ENCODE measurements at regions not wholly inside any gene's neighbourhood (a gene's known extent, or its start where the extent isn't known, plus 50 kb on each side); places are given as distances from the start of the nearest gene placed in this dataset.
A peak's percentile ranks its signal among the peaks of the same experiment; 100 is the strongest.

DNA sequence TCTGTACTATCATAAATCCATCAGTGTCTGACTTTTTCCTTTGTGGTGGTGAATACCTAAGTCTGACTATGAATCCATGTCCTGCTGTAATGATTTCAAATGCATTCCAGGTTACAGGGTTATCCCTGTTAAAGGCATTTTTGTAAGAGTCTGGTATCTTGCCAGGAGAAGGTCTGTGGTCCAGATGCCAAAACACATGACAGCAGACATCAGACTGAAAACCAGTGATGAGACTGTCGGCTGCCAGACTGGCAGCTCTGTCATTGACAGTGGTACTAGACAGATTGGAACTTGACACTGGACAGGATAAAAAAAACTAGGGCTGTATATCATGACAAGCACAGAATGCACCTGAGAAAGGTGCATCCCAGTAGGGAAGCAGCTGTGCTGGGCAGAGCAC lies 301.8 kb upstream of the FAT3 start:
- Histone ChIP-seq H3K4me1 (ENCODE audit: control insufficient read depth, extremely low read depth, insufficient read depth, low read length) (no peaks in the 10 kb centered on the region), H3K4me2 (ENCODE audit: insufficient read depth, low read length) (no peak overlapping the region), H3K4me3 (replicated peaks in 1 of 3; ENCODE audit: insufficient read depth in 1 of 3, low read depth in 1 of 3, low read length in 3 of 3) (no peak overlapping the region), H3K9me1 (replicated peaks; ENCODE audit: control insufficient read depth, extremely low read depth, insufficient read depth, low read length) (no peaks in the 10 kb centered on the region), H3K79me2 (ENCODE audit: control insufficient read depth, insufficient read depth, low read length) (no peaks in the 10 kb centered on the region), H3K9me3 (replicated peaks; ENCODE audit: control insufficient read depth, insufficient read depth, low read length) (no peaks in the 10 kb centered on the region), H4K20me1 (replicated peaks; ENCODE audit: control insufficient read depth, extremely low read depth, insufficient read depth, low read length) (no peaks in the 10 kb centered on the region), H3K27ac (ENCODE audit: insufficient read depth, low read depth, low read length) (no peak overlapping the region), H3K9ac (replicated peaks; ENCODE audit: extremely low read depth, insufficient read depth, low read length) (no peak overlapping the region), H3K36me3 (ENCODE audit: control insufficient read depth in 2 of 2, extremely low read depth in 1 of 2, insufficient read depth in 2 of 2, low read length in 2 of 2) (no peaks in the 10 kb centered on the region), H2AFZ (ENCODE audit: low read depth, low read length) (no peak overlapping the region), H3K27me3 (ENCODE audit: control insufficient read depth in 2 of 2, insufficient read depth in 2 of 2, low read length in 2 of 2) (no peaks in the 10 kb centered on the region)
- DNase-seq (ENCODE audit: low read depth, low spot score) (no peak), FAIRE-seq (no peak)
- TF ChIP-seq POLR2AphosphoS5 (IDR thresholded peaks at IDR 0.05; ENCODE audit: insufficient read depth, low read depth, low read length) = no peak
- ChIA-PET POLR2A (no interaction called here), CTCF (no interaction called here)
- dilution Hi-C loops (cut with MboI; ENCODE audit: extremely low pct_ligation_motif_present, low sequenced_read_pairs) (no loop called here), intact Hi-C loops (cut with micrococcal nuclease) (no loop called here)
- BruUV-seq (replicated peaks) = no TSS peak

DNA sequence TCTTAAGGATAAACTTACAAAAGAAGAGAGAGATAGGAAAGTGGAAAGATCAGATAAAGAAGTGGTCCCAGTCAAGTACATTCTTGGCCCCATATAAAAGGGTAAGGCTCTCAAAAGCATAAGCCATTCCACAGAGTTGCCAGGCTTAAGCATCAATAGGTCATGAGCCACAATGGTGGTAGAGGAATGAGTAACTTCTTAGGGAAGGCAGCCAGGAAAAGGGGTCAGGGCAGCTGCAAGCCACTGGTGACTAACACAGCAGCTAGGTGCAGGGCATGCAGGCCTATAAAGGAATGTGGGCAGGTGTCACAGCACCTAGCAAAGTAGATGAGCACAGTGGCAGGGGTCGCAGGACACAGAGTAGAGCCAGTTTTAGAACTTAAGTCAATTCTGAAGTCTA lies 302.6 kb upstream of the FAT3 start:
- FAIRE-seq (no peak), DNase-seq (ENCODE audit: low read depth, low spot score) (peak; percentile 9)
- CTCF ChIA-PET = no interaction called here
- BruUV-seq (replicated peaks) = no TSS peak
- dilution Hi-C loops (cut with MboI; ENCODE audit: extremely low pct_ligation_motif_present, low sequenced_read_pairs) (no loop called here), intact Hi-C loops (cut with micrococcal nuclease) (no loop called here)
- Histone ChIP-seq H3K27ac (ENCODE audit: insufficient read depth, low read depth, low read length) (no peak overlapping the region), H3K4me2 (ENCODE audit: insufficient read depth, low read length) (no peak overlapping the region), H3K36me3 (ENCODE audit: control insufficient read depth in 2 of 2, extremely low read depth in 1 of 2, insufficient read depth in 2 of 2, low read length in 2 of 2) (no peaks in the 10 kb centered on the region), H3K9me1 (replicated peaks; ENCODE audit: control insufficient read depth, extremely low read depth, insufficient read depth, low read length) (no peaks in the 10 kb centered on the region), H2AFZ (ENCODE audit: low read depth, low read length) (no peak overlapping the region), H3K4me3 (replicated peaks in 1 of 3; ENCODE audit: insufficient read depth in 1 of 3, low read depth in 1 of 3, low read length in 3 of 3) (no peak overlapping the region), H3K9ac (replicated peaks; ENCODE audit: extremely low read depth, insufficient read depth, low read length) (no peak overlapping the region), H3K79me2 (ENCODE audit: control insufficient read depth, insufficient read depth, low read length) (no peaks in the 10 kb centered on the region), H3K9me3 (replicated peaks; ENCODE audit: control insufficient read depth, insufficient read depth, low read length) (no peaks in the 10 kb centered on the region), H3K27me3 (ENCODE audit: control insufficient read depth in 2 of 2, insufficient read depth in 2 of 2, low read length in 2 of 2) (no peaks in the 10 kb centered on the region), H4K20me1 (replicated peaks; ENCODE audit: control insufficient read depth, extremely low read depth, insufficient read depth, low read length) (no peaks in the 10 kb centered on the region), H3K4me1 (ENCODE audit: control insufficient read depth, extremely low read depth, insufficient read depth, low read length) (no peaks in the 10 kb centered on the region)
- TF ChIP-seq GATA2 (IDR thresholded peaks at IDR 0.05; ENCODE audit: insufficient read depth, insufficient read length, low read depth, low read length) (no peak), CTCF (IDR thresholded peaks at IDR 0.05; ENCODE audit: extremely low read depth in 1 of 2, insufficient read depth in 1 of 2, low read depth in 1 of 2, low read length in 2 of 2) (no peak), JUN (IDR thresholded peaks at IDR 0.05; ENCODE audit: borderline replicate concordance, insufficient read depth, insufficient read length, low read depth) (no peak), FOS (IDR thresholded peaks at IDR 0.05; ENCODE audit: borderline replicate concordance, insufficient read depth, low read length) (no peak), EZH2 (IDR thresholded peaks at IDR 0.05; ENCODE audit: borderline replicate concordance, low read depth, low read length, severe bottlenecking) (no peak), POLR2A (IDR thresholded peaks at IDR 0.05; ENCODE audit: low read depth, low read length) (no peak), MYC (IDR thresholded peaks at IDR 0.05; ENCODE audit: low read depth, low read length) (no peak), POLR2AphosphoS5 (IDR thresholded peaks at IDR 0.05; ENCODE audit: insufficient read depth, low read depth, low read length) (no peak)
- TF ChIP-seq, protein P1, sequence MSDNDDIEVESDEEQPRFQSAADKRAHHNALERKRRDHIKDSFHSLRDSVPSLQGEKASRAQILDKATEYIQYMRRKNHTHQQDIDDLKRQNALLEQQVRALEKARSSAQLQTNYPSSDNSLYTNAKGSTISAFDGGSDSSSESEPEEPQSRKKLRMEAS (IDR thresholded peaks at IDR 0.05; ENCODE audit: insufficient read depth, insufficient read length) = no peak
- POLR2A ChIA-PET = no interaction called here

Measured in endothelial cell of umbilical vein (primary cell).